HG03575 (cell line): ENCODE measurements at regions not wholly inside any gene's neighbourhood (a gene's known extent, or its start where the extent isn't known, plus 50 kb on each side); places are given as distances from the start of the nearest gene placed in this dataset.
"Not testable (repeated sequence)": the region's sequence is repeated elsewhere in the genome, so short reads cannot be mapped to it uniquely, and the experiment has no call there.

ENCODE experiments used
- ATAC-seq: cut with Tn5 transposase; IDR thresholded peaks from one replicate; pipeline ENCODE4 v1.9.1; 2021; ENCODE audit not compliant: unreplicated experiment, insufficient number of reproducible peaks, low FRiP score; ENCODE audit errors: extremely low read depth

DNA sequence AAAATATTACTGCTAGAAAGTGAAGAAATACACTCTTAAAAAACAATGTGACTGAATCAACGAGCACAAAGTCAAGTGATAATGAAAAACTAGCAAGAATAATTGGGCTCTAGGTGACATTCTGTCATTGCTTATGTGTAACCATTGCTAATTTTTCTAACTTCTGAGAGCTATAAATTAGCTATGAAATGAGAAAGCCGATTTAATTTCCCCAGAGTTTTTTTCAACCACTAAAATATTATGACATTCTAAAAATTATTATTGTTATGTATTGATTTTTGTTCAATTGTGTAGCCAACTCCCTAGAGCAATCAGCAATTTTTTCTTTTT, 458.6 kb upstream of the ATXN8OS start:
- ATAC-seq = no peak

DNA sequence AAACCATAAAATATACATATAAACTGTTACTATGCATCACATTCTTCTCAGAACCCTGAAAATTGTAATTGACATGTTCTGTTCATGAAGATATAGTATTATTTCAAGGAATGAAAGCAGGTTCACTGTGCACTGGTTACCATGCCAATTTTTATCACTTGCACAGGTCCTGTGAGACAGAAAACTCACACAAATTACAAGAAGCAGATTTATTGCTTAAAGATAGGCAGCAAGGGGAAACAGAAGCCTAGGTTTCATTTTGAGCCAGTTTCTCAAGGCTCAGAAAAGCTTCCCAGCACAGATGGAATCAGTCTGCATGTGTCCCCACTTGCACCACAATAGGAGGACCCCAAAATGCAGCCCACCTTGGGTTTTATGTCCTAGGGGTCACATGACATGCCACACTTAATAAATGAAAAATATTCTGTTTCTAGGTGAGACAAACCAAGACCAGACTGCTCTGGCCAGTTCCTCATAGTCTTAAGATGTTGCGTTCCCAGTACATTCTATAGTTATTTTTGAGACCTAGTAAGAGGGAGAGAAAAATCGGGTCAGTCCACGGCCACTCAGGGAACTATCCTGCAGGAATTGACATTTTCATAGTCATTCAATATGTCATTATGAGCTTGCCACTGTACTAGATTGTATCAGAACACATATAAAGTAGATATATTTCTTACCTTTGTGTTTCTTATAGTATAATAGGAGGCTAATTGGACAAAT, 459.1 kb upstream of the ATXN8OS start:
- ATAC-seq = no peak

DNA sequence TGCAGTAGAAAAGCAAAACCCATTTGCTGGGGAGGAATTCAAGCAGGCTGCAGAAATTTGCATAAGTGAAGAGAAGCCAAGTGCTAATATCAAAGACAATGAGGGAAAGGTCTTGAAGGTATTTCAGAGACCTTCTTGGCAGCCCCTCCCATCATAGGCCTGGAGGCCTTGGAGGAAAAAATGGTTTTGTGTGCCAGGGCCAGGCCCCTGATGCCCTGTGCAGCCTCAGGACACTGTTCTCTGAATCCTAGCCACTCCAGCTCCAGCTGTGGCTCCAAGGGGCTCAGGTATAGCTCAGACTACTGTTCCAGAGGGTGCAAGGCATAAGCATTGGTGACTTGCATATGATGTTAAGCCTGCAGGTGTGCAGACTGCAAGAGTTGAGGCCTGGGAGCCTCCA, 463.2 kb upstream of the ATXN8OS start:
- ATAC-seq = no peak

DNA sequence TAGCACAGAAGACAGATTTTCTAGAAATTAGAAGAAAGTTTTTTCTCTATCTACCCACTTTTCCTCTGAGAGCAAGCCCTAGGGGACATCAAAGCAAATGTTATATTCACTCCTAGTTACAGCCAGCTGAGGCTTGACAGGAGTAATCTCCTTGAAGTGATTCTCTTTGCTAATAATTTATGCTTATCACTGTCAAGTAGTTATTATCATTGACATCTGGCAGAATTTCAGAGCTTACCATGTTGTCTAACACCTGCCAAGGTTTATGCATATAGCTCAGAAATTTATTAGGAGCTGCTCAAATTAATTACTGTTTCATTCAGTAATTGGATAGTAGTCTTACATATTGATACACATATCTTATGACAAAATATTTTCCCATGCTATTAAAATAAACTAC, 465.9 kb upstream of the ATXN8OS start:
- ATAC-seq = no peak

DNA sequence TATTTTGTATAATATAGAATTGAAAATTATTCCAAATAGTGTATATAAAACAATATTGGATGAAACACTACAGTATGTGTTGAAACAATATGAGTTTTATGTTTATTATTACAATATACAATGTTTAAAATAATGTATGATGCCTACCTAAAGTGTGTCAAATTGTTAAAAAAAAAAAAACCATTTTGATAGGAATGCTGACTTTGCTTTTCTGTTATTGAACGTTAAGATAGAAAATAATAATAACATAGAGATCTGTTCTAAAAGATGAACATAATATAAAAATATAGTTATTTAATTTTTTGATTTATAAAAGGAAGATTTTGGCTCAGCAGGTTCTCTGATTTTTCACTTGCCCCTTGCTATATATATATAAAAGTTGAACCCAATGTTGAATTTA, 474.6 kb upstream of the ATXN8OS start:
- ATAC-seq = no peak

DNA sequence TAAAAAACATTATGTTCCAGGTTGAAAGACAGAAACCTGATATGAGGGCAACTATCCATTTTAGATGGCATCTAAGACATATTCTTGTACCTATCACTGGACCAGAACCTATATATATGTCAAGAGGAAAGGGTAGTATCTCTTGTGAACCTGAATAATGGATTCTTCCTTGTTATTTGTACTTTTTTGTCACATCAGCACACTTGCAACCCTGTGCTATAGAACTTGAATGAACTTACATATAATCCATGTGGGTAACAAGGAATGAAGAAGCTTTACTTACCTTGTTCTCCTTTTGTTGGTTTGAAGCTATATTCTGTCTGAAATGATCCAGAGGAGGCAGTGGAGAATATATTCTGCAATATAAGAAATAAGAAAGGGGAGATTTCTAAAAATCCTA, 483.7 kb upstream of the ATXN8OS start:
- no peak for ATAC-seq

DNA sequence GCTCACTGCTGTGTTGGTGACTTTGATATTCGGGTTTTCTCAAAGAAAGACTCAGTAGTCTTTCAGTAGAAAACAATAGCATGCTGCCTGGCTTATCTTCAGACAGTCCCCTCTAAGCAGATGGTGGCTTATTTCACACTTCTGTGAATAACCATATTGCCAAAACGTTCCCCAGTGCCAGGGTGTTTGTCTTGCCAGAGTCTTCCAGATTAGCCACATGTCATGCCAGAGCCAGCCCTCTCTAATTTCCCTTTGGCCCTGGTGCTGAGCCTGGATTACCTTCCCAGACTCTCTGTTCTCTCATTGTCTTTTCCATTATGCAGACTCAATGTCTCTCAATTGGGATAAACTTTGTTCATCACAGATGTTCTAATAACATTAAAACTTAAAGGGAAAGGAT, 488.0 kb upstream of the ATXN8OS start:
- no peak for ATAC-seq

DNA sequence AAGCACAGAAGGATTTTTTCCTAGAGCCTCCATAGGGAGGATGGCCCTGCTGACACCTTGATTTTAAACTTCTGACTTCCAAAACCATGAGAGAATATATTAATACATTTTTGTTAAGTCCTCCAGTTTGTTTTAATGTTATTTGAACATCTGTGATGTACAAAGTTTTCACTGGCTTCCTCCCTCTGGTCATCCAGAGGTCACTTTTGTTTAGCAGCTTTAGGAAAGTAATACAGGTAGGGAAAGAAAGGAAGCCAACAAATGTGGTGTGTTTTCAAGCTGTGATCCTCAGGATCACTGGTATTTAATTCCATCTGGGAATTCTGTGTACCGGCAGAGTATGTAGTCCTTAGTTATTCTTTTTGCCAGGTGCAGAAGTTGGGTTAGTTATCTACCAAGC, 488.8 kb upstream of the ATXN8OS start:
- no peak for ATAC-seq

DNA sequence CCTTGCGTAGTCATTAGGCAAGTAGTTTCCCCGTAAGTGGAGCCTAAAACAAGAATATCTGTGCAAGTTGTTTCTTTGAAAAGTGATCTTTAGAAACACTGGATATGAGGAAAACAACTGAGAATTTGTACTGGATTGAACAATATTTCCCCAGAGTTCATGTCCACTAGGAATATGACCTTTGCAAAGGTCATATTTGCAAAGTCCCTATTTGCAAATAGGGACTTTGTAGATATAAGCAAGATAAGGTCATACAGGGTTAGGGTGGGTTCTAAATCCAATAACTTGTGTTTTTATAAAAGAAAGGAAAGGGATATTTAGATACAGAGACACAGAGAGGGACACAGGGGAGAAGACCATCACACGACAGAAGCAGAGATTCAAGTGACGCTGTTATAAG, 489.2 kb upstream of the ATXN8OS start:
- ATAC-seq = no peak

DNA sequence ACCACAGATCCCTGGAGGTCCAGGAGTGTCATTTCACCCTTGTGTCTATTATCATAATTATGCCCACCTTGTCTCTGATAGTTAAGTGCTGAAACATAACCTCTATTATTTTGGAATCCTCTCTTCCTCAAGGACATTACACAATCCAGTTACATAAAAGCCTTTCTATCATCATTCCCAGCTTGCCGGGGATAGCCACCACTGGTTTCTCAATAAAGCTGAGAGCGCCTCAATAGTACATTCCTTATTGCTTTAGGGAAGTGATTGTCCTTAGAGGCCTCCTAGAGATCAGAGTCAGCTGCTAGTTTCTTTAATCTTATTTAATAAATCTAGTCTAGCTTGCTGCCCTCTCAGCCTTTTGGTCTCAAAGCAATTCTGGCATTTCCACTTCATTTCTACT, 490.0 kb upstream of the ATXN8OS start:
- no peak for ATAC-seq

DNA sequence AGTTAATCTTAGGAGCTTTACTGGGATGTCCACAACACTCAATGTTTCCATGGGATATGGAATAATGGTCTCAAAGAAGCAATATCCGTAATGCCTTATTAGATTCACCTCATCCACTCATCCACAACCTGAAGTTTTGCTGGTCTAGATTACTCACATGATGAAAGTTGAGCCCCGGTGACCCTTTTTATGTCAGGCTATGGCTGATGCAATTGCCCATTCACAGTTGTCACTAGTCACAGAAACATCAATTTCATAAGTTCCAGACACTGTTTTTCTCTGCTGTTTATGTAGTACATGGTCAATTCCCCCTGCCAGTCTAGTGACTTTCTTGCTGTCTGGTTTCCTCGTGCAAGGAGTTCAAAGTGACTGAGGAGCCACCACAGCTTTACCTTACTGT, 491.2 kb upstream of the ATXN8OS start:
- no peak for ATAC-seq

DNA sequence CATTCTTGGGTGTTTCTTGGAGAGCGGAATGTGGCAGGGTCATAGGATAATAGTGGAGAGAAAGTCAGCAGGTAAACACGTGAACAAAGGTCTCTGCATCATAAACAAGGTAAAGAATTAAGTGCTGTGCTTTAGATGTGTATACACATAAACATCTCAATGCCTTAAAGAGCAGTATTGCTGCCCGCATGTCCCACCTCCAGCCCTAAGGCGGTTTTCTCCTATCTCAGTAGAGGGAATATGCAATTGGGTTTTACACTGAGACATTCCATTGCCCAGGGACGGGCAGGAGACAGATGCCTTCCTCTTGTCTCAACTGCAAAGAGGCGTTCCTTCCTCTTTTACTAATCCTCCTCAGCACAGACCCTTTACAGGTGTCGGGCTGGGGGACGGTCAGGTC, 492.6 kb upstream of the ATXN8OS start:
- ATAC-seq = not testable (repeated sequence)

DNA sequence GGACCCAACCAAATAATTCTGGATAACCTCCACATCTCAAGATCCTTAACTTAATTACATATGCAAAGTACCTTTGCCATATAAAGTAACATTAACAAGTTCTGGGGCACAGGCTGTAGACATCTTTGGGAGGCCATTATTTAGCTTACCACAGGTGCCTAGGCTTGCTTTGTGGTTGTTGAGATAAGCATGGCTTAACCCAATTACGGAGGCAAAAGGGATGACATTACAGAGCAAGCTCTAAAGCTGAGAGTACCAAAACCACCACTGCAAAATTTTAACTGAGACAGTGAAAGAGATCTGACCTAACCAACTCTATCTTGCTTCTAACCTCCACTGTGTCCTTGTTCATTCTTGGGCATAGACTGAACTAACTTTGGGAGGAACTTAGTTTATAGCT, 502.9 kb upstream of the ATXN8OS start:
- ATAC-seq = no peak

DNA sequence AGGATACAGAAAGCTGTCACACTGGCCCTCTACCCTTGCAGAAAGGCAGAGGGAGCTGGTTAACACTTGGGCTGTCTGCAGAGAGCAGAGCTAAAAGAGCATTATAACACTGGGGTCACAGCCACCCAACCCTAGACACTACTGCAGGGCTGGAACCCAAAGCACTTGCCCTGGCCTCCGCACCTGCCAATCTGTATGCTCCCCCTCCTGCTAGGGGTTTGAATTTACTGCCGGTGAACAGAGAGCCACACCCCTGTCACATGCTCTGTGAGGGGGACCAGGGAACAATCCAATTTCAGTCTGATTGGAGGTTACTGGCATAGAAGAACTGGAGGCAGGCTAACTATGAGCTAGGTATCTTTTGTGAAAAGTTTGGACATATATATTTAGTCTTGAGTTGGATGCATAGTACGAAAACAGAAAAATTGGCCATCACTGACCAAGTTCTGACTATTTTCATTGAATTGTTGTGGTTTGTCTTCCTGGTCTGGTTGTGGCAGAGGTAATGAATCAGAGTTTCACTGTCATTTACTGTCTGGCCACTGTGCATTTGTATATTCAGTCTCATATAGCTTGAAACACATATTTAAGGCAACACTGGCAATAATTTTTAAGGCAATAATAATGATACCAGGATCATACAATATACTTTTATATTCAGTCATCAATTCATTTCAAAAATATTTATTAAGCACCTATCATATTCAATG, 504.3 kb upstream of the ATXN8OS start:
- ATAC-seq = no peak

DNA sequence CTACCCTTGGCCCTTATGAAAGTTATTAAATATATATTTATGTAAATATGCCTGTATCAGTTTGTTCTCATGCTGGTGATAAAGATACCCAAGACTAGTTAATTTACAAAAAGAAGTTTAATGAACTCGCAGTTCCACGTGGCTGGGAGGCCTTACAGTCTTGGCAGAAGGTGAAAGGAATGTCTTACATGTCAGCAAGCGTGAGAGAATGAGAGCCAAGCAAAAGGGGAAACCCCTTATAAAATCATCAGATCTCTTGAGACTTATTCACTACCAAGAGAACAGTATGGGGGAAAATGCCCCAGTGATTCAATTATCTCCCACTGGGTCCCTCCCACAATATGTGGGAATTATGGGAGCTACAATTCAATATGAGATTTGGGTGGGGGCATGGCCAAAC, 506.0 kb upstream of the ATXN8OS start:
- ATAC-seq = no peak

DNA sequence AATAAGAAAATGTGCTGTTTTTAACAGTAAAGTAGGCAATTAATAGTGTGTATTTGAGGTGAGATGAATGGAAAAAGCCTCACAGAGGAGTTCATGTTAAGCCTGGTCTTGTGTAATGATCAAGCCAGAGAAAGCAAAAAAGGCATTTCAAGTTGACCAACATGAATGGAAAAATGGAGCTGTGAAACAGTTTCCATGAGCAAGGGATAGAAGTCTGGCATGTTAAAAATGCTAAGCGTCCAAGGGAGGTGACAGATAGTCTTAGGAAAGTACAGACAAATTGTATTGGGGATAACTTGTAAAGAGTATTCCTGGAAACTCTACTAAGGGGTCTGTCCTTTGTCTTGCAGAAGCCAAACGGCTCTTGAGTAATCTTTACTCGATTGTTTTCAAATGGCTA, 506.8 kb upstream of the ATXN8OS start:
- ATAC-seq = no peak

DNA sequence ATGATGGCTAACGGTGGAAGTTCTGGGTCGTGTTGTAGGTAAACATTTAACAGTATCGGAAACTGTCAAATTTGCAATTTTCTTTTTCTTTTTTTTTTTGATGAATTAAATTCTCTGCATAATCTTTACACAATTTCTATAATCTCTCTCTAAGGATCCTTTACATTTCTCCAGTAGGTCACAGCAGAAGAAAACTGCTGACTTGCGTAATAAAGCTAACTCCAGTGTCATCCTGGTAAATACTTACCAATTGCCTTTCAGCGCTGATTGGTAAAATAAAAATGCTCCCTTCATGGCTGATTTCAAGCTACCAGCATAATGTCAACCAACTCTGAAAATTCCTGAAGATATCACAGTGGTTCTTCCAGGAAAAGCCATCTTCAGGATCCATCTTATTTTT, 510.5 kb upstream of the ATXN8OS start:
- no peak for ATAC-seq

DNA sequence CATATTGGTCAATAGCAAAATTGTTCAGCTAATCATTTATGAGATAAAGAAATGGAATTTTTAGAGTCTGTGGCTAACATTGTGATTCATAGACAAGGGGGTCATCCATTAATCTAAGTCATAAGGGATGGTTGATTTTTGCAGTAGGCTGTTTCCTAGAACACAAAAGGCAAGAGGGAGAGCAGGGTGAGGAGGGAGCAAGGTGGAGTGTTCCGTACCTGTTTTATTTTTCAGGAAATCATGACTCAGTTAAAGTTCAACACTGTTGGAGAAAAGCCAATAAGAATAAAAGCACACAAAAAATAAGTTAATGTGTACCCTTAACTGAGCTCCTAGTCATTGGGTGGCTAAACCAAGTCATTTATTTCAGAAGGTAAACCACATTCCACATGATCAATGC, 512.4 kb upstream of the ATXN8OS start:
- no peak for ATAC-seq

DNA sequence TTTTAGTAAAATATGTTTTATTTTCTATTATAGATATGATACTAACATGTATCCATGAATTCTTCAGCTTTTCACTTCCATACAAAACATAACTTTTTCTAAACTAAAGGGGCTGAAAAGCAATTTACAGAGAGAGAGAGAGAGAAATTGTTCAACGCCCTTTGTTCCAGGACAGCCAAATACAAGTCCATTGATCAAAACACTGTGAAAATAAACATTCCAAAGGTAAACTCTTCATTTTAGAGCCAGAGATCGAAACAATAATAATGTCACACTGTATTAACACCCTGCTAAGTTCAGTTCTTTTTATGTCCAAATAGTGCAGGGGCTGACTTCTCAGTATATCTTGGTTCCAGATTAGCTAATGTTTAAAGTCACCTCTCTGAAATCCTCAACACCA, 516.2 kb upstream of the ATXN8OS start:
- ATAC-seq = no peak

DNA sequence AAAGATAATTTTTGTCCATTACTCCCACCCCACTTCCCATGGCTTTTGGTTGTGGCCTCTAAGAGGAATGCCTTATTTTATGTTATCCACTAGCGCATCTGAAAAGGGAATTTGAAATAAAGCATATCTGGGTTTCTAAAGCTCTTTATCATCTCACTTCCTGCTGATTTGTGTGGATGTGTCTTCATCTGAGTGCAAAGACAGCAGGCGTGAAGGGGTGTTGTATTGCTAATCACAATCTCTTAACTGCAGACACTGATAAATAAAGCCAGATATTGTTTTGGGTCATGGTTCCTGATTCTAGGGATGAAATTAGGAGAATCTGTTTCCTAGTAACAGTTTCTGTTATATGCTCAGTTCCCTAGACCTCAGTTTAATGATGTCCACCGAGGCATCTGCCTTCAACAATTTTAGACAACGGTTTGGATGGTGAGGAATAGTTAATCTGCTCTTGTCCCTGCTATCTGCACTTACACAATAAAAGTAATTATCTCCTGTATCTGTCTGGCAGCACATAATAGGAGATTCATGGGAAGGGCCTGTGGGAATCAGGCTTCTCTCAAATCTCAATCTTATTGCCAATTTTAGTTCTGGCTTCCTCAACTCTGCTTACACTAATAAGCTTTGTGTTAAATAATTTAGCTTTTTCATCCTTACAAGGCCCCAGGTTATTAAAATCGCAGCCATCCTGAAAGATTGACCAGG, 517.9 kb upstream of the ATXN8OS start:
- no peak for ATAC-seq
